NCI-H2107 treated with DMSO at 0.1 percent for 48 hours (cell line): ENCODE measurements at regions not wholly inside any gene's neighbourhood (a gene's known extent, or its start where the extent isn't known, plus 50 kb on each side); places are given as distances from the start of the nearest gene placed in this dataset.
"Not testable (repeated sequence)": the region's sequence is repeated elsewhere in the genome, so short reads cannot be mapped to it uniquely, and the experiment has no call there.

ENCODE experiments used
- DNase-seq: peaks from one replicate; lab custom pipeline; 2025; ENCODE audit not compliant: unreplicated experiment; lab: John Stamatoyannopoulos, UW

DNA sequence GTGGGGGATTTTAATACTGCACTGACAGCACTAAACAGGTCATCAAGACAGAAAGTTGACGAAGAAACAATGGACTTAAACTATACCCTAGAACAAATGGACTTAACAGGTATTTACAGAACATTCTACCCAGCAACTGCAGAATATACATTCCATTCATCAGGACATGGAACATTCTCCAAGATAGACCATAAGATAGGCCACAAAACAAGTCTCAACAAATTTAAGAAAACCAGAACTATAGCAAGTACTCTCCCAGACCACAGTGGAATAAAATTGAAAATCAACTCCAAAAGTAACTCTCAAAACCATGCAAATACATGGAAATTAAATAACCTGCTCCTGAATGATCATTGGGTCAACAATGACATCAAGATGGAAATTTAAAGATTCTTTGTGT is 218.3 kb downstream of the SYK start:
- not testable (repeated sequence) for DNase-seq

DNA sequence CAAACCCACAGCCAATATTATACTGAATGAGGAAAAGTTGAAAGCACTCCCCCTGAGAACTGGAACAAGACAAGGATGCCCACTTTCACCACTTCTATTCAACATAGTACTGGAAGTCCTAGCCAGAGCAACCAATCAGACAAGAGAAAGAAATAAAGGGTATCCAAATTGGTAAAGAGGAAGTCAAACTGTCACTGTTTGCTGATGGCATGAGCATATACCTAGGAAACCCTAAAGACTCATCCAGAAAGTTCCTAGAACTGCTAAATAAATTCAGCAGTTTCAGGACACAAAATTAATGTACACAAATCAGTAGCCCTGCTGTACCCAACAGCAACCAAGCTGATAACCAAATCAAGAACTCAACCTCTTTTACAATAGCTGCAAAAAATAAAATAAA is 220.0 kb downstream of the SYK start:
- DNase-seq: not testable (repeated sequence)

DNA sequence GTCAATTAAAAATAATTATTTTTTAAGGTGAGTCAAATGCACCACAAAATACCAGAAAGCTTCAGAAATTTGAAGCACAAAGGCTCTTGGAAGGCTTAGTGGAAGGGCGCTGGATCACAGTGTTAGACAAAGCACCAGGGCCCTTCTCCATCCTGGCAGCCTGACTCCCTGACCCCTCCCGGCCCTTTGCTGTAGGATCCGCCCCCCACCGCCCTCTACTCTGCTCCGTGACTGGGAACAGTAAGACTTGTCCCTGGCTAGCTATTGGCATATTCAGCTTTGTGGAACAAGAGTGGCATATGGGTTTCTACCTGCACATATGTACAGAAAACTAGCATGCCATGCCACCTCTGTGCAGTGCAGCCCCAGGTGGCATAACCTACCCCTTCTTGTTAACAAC is 222.1 kb downstream of the SYK start:
- no peak for DNase-seq

DNA sequence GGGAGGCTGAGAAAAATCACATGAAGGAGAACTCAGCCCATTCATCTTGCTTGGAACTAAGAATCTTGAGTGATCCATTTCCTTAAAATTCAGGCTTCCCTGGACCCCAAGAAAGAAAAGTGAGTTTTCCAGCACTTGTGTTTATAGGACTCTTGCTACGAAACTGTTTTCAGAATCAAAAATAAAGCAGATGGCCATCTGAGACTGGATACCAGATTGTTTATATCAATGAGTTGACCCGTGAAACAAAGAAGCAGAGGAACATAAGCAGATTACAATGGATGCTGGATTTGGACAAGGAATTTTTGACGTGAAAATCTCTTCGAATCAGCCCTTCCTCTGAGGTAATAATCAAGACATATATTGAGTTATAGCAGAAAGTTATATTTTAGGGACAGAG is 223.2 kb downstream of the SYK start:
- no peak for DNase-seq

DNA sequence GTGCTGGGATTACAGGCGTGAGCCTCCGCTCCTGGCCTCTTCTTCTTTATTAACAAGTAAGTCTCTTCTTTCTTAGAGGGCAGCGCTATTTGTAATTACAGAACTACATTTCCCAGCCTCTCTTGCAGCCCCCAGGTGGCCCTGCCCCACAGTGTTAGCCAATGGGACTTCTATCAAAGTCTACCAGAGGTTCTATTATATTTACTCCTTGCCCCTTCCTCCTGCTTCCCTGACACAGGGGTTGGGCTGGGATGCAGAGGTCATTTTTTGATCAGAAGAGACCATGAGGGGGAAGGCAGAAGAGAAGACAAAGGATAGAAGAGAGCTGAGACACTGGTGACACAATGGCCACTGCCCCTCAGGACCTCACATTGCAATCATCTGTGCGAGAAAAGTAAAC is 224.2 kb downstream of the SYK start:
- DNase-seq: no peak

DNA sequence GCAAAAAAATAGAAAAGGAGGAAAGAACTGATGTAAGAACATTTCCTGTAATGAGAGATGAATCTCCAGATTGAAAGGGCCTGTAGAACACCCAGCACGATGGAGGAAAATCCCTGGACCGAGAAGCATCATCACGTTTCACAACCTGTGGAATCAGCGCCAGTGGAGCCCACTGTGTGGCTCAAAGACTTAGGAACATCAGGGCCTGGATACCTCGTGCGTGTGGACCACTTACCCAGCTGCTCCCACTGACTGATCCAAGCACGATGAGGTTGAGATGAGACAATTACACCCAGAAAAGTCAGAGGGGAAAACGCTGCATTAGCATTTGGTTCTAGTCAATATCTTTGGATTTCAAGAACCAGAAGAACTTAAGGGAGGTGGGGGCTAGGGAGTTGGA is 224.6 kb downstream of the SYK start:
- DNase-seq: no peak

DNA sequence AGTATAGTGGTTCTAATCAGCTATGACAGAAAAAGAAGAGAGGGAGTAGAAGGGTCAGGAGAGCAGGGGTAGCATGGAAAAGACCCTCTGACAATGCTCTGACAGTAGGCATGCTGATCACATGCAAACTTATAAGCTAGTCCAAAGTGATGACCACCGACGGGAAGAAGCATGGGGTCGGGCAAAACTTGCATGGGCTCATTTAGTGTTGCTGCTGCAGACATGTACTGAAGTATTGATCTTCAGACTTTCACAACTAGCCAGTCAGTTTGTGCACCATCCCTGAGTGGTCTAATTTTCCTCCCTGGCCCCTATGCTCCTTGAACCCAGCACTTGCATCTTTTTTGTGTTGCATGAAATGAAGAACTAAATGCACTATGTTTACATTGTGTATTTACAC is 225.4 kb downstream of the SYK start:
- DNase-seq: no peak

DNA sequence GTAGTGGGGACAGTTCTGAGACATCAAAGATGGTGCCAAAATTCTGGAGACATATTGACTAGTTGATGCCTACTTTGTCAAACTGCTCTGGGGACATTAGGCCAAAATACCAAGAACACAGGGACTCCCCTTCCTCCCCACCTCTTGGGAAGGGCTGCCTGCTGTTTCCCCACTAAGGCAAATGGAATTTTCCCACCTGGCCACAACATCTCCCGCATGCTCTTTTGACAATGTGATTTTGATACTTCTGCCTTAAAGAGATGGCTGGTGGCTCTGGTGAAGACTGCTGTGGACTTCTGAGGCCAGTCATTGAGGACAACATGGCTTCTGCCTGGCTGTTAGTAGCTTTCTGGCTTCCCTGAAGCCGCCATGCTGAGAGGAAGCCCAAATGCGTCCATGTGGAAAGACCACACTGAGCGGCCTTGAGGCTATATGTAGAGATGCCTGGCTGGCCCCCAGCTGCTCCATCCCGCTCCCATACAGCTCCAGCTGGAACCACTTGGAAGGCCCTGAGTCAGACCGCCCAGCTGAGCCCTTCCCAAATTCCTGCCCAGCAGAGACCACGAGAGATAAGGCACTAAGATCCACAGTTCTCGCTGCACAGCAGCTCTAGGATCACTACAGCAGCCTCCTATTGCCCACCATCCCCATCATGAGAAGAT is 226.7 kb downstream of the SYK start:
- no peak for DNase-seq

DNA sequence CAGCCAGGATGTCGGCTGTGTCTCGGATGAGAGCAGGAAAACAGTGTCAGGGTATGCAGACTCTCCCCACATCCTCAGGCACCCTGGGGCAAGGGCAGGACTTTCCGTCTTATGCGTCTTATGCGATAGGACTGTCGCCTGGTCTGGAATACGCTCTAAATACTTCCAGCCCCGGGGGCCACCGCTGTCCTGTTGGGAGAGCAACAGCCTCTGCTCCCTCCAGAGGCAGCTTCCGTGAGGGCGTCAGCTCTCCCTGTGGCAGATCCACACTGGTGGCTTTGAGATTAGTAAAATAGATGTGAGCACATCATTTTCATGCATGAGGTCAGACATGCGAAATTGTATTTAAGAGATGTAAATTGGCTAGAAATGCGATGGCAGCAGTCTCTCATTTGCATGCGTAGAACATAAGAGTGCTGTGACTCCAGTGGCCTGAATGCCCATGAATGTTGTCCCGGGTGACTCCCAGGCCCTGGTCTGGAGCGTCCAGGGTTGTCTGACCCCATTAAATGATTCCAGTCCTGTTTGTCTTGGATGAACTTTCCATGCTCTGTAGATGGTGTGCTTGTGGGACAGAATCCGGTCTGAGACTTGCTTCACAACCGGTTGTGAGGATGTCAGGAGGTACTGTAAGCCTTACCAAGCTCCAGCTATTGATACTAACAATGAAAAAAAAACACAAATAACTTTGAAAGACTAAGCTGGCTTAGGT is 228.2 kb downstream of the SYK start:
- DNase-seq: no peak

DNA sequence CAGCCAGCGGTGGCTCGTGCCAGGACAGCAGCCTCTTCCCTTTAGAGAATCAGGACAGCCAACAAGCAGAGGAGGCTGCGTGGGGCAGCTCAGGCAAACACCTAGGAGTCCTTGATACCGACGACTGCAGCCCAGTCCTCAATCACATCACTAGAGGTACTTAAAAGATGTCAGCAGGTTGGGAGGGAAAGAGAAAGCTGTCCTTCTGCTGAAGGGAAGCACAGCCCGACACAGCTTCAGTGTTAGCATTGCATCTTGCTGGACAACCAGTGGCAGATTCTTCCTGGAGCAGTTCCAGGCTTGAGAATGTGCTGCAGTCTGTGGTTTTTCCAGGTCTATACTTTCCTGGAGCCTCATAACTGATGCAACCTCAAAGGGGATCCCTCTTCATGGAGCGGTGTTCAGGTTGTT is 230.5 kb downstream of the SYK start:
- no peak for DNase-seq

DNA sequence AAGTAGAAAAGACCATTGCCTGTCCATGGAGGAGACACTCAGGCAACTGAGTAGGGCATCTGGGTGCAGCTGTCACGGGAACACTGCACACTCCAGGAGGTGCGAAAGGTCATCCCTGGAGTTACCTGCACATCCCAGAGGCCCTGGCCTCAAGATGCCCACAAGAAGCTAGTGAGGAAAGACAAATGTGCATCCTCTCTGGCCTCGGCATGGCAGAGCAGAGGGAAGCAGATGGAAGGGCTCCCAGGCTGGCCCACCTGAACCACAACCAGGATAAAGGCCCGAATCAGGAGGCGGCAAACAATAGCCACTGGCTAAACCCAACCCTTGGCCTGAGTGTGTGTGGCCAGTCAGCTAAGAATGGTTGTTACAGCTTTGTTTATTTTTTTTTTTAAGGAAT is 231.7 kb downstream of the SYK start:
- no peak for DNase-seq

DNA sequence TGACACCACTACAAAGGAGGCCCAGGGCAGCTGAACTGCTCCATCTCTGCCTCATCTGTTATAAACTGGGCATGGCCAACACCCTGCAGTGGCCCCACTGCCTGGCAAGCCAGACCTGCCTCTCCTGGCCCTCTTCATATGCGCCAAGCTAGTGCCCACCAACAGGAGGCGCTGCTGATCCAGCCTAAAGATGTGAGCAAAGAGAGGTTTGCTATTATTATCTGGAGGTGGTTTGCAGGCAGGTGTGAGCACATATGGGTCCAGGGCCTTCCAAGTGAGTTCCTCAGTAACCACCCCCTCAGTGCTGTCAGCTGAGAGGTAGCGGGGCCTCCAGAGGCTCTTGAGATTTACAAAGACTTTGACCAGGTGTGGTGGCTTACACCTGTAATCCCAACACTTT is 232.2 kb downstream of the SYK start:
- DNase-seq: no peak

DNA sequence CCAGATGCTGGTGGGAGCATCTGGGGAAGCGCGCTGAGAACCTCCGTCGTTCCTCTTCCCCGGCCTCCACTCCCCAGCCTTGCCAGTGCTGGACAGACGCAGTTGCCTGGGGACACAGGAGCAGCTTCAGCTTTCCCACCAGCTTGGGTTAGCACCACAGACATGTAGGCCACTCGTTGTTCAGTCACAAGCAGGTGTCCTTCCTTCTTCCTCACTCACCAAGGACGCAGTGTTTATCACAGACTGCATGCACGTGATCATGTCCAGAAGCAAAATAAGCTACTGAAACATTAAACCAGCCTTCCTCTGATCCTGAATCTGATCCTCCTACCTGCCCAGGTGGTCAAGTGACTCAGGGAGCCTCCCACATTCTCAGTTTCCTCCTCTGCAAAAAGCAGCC is 232.9 kb downstream of the SYK start:
- peak; percentile 39 for DNase-seq

DNA sequence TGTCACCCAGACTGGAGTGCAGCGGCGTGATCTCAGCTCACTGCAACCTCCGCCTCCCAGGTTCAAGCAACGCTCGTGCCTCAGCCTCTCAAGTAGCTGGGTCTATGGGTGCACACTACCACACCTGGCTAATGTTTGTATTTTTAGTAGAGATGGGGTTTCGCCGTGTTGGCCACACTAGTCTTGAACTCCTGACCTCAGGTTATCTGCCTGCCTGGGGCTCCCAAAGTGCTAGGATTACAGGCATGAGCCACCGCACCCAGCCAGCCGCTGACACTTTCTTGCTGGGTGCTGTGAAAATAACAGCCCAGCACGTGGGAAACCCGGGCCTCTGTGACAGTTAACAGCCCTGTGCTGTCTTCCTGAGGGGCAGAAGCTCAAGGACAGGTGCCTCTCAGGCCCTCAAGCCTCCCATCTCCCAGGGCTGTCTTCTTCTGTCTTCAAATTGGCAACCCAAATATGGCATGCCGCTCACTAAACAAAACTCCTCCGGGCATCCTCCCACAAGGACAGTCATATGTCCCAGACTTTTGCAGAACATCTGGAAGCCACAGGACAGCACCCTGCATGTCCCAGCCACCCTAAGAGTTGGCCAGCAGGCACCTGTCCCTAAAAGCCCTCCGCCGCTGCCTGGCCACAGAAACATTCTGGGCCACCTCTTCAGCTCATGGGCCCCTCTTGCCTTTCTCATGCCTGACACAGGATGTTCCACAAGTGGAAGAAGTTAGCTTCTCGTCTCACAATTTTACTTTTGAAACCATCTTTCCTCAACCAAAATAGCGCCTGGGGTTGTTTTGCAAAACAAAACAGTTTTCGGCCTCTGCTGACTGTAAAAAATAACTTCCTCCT is 233.6 kb downstream of the SYK start:
- no peak for DNase-seq

DNA sequence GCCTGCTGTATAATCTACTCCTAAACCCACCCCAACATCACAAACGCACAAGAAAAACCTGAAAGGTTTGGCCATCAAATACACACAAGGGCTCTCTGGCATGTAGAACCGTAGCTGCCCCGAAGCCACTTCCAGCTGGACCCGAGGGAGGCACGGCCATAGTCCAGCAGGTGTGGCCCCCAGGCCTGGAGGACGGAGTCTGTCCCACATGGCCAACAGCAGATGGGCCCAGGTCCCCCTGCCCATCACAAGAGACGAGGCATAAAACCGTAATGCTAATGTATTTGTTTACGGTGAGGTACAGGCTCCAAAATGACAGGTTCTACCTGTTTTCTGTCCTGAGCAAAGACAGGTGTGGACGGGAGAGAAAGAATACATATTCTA is 234.2 kb downstream of the SYK start:
- DNase-seq: no peak

DNA sequence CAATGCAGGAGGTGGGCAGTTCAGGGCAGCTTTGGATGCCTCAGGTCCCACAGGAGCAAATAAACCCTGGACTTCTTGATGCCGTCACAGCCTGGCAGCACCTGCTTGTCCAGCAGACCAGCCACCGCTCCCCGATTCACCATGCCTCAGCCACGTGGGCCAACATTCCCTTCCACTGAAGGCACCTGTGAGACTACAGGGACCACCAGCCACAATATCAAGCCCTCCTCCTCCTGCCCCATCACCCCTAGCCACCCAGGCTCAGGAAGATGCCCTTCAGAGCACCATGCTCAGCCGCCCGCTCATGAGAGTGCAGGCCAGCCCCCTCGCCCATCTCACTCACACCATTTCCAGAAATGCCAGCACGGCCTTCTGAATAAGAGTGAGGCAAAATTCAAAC is 234.7 kb downstream of the SYK start:
- DNase-seq: no peak

DNA sequence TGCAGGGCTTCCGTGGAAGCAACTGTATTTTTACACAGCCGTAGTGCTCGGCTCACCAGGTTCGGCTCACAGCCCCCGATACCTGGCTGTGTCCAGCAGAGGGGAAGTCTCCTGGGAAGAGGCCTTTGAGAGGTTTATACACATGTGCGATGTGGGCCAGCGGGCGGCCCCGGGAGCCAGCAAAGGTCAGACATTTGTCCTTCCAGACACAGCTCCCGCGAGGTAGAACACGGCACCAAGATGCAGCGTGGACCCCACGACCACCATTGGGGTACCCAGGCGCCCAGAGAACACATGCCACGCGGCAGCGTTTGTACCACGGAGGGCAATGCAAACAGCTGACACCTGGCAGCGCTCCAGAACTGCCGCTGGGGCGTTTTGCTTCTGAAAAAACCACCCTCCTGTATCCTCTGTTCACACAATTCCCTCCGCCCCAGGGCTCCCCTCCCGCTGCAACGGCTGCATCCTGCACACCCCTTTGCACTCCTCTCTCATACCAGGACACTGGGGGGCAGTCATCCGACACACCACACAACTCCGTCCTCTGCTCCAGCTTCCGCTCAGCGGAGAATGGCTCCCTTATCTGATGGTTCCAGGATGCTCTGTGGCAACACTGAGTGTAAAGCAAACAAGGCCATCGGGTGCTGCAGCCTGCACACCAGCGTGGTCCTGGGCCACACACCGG is 235.3 kb downstream of the SYK start:
- DNase-seq: peak; percentile 83

DNA sequence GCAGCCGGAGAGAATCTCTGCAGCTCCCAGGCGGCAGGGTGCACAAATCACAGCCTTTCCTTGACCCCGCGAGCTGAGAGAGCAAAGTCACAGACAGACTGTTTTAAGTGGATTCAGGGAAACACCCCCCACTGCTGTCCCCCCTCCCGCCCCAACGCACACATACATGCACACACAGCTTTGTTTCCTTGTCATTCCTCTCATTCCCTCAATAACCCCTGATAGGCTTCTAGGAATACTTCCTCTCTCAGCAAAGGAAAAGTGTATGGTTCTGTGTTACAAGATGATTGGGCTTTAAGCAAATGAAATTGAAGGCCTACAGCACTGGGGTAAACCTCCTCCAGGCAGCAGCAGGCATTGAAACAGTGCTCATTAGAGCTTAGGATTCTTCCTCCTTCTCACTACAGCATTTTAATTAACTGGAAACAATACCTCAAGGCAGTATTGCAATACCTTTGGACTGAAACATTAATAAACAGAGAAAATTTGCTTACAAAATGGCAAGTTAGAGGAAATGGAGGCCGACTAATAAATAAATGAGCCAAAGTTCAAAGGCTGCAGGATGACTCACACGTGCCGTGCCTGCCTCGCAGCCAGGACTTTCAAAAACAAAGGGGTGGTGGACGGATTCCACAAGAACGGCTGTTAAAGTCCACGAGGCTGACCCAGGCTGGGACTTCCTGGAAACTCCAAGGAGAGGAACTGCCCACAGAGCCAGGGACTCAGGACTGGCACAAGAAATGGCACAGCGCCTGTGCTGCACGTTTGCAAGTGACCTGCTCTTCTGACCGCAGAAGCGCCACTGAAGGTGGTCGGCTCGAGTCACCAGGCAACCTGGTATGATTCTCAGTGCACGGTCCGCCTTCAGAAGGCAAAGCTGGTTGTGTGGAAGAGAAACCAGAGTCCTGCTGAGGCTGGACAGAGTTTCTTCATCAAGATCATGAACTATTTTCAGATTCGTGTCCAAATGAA is 236.2 kb downstream of the SYK start:
- no peak for DNase-seq

DNA sequence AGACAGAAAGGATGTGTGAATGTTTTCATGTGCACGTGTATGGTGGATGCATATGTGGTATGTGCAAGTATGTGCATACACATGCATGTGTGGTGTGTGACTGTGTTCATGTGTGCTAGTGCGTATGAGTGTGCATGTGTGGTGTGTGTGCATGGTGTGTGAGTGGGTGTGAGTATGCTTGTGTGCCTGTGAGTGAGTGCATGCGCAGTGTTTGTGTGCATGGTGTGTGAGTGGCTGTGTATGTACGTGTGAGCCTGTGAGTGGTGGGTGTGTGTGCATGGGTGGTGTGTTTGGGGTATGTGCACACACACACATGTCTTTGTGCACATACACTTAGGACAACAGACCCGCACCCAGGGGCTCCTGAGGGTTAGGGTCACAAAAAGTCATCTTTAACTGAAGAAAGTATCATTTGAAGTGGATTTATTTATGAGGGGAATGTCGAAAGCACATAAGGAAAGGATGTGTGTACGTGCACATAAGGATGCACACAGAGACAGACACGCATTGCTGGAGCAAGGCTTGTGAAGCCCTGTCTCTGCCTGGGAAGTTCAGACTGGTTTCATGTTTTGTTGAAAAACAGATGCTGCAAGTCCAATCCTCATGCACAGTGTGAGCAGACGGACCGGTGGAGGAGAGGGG is 237.0 kb downstream of the SYK start:
- DNase-seq: no peak
